Sigmoid colon (tissue), 6 donors: ENCODE measurements at regions not wholly inside any gene's neighbourhood (a gene's known extent, or its start where the extent isn't known, plus 50 kb on each side); places are given as distances from the start of the nearest gene placed in this dataset.

Experiments used
- DNase-seq: peaks from one replicate; pipeline ENCODE4 v3.0.0-alpha.2; 2019
- H3K27ac ChIP-seq, 4 donors: fragments of 200-600 bp; sonication (generic); one replicate each; pipeline ENCODE4 v1.5.1; 2016 to 2019; ENCODE audit warnings: mild to moderate bottlenecking in 1 of 4
- H3K27me3 ChIP-seq, 3 donors: fragments of 200-600 bp; sonication (generic); one replicate each; pipeline ENCODE4 v1.5.1; 2019; ENCODE audit warnings: mild to moderate bottlenecking in 1 of 3
- H3K36me3 ChIP-seq, 4 donors: fragments of 200-600 bp; sonication (generic); one replicate each; pipeline ENCODE4 v1.5.1; 2016 to 2019
- H3K4me1 ChIP-seq, 4 donors: fragments of 200-600 bp; sonication (generic); one replicate each; pipeline ENCODE4 v1.5.1; 2017 to 2019
- H3K4me3 ChIP-seq, 4 donors: fragments of 200-600 bp; sonication (generic); one replicate each; pipeline ENCODE4 v1.5.1; 2017 to 2019; ENCODE audit warnings: mild to moderate bottlenecking in 2 of 4, moderate library complexity in 1 of 4
- H3K9me3 ChIP-seq, 4 donors: fragments of 200-600 bp in 3 of 4; sonication (generic) in 3 of 4; one replicate each; pipeline versions ENCODE4 v1.5.1 to v1.6.1; 2013 to 2019
- CTCF ChIP-seq, 4 experiments: fragments of 450-650 bp in 3 of 4; fragments of 200-600 bp in 1 of 4; IDR thresholded peaks; one replicate each; pipeline ENCODE4 v1.5.1; 2016 to 2019; ENCODE audit warnings: antibody characterized with exemption in 4 of 4, mild to moderate bottlenecking in 3 of 4, moderate library complexity in 2 of 4
- EP300 ChIP-seq, 4 donors: sonication (generic); formaldehyde crosslinking; IDR thresholded peaks; one replicate each; pipeline ENCODE4 v1.6.1; 2017; ENCODE audit warnings: antibody characterized with exemption in 4 of 4
- POLR2A ChIP-seq, 2 donors: fragments of 450-650 bp; IDR thresholded peaks; one replicate each; pipeline ENCODE4 v1.6.1; 2016; ENCODE audit warnings: antibody characterized with exemption in 2 of 2, mild to moderate bottlenecking in 2 of 2, moderate library complexity in 2 of 2
- POLR2AphosphoS5 ChIP-seq, 4 donors: sonication (generic); formaldehyde crosslinking; IDR thresholded peaks; one replicate each; pipeline ENCODE4 v1.6.1; 2017; ENCODE audit warnings: antibody characterized with exemption in 4 of 4
- WGBS, 2 donors: extraction: QIAGEN DNeasy Blood & Tissue Kit; methylation state at CpG; one replicate each; pipeline ENCODE4 v1.1.7; 2013; 5-methylcytosine and 5-hydroxymethylcytosine counted together
- intact Hi-C: fragments of 100-400 bp; cut with DNase I; formaldehyde crosslinking; loops from one replicate; pipeline ENCODE4 v1.15.1; 2023
- donor health status: healthy with polysubstance abuse.
- donor health status: healthy.

- H3K9me3 ChIP-seq: no peaks in the 10 kb centered on the region
- 82 to 83% methylated on average over 2 of the region's 2 CpGs for WGBS, 2 donors
- no peak overlapping the region for H3K27ac ChIP-seq
- H3K4me1 ChIP-seq: peaks cover 0 to 15% (median under 1%) of the 10 kb centered on the region in 4 donors
- H3K36me3 ChIP-seq: no peaks in the 10 kb centered on the region
- H3K27me3 ChIP-seq: no peaks in the 10 kb centered on the region
- no peak for DNase-seq
- no peak overlapping the region for H3K4me3 ChIP-seq
- TF ChIP-seq CTCF (IDR thresholded peaks at IDR 0.05) (no peak), EP300 (IDR thresholded peaks at IDR 0.05) (no peak), POLR2AphosphoS5 (IDR thresholded peaks at IDR 0.05) (no peak), POLR2A (IDR thresholded peaks at IDR 0.05) (no peak)
- intact Hi-C loops: no loop called here
These were observed 99.1 kb upstream of the AGTR1 start for GRCh38 chr3:148598619-148599018.

- Histone ChIP-seq H3K4me3 (no peak overlapping the region), H3K27me3 (no peaks in the 10 kb centered on the region), H3K4me1 (peaks cover 0 to 23% (median 7%) of the 10 kb centered on the region in 4 donors), H3K36me3 (no peaks in the 10 kb centered on the region), H3K9me3 (no peaks in the 10 kb centered on the region), H3K27ac (no peak overlapping the region)
- 23 to 74% methylated on average over 5 of the region's 5 CpGs for WGBS, 2 donors
- TF ChIP-seq EP300 (IDR thresholded peaks at IDR 0.05) (no peak), CTCF (IDR thresholded peaks at IDR 0.05) (no peak), POLR2A (IDR thresholded peaks at IDR 0.05) (no peak), POLR2AphosphoS5 (IDR thresholded peaks at IDR 0.05) (no peak)
- intact Hi-C loops: no loop called here
- DNase-seq: no peak
These were observed 98.2 kb upstream of the AGTR1 start for GRCh38 chr3:148599481-148599880.

- Histone ChIP-seq H3K36me3 (no peaks in the 10 kb centered on the region), H3K9me3 (no peaks in the 10 kb centered on the region), H3K27me3 (no peaks in the 10 kb centered on the region), H3K4me3 (no peak overlapping the region), H3K27ac (peak overlapping the region in 1 of 4 donors; percentile 86), H3K4me1 (peaks cover 0 to 33% (median 14%) of the 10 kb centered on the region in 4 donors)
- WGBS, 2 donors: 18 to 66% methylated on average over 1 of the region's 1 CpG
- intact Hi-C loops: no loop called here
- DNase-seq: no peak
- no peak for TF ChIP-seq CTCF (IDR thresholded peaks at IDR 0.05)
- no peak for TF ChIP-seq EP300 (IDR thresholded peaks at IDR 0.05)
- TF ChIP-seq POLR2AphosphoS5 (IDR thresholded peaks at IDR 0.05): no peak
- TF ChIP-seq POLR2A (IDR thresholded peaks at IDR 0.05): no peak
These were observed 97.3 kb upstream of the AGTR1 start for GRCh38 chr3:148600440-148600839.

- no peaks in the 10 kb centered on the region for H3K9me3 ChIP-seq
- TF ChIP-seq POLR2AphosphoS5 (IDR thresholded peaks at IDR 0.05): no peak
- no peak for TF ChIP-seq POLR2A (IDR thresholded peaks at IDR 0.05)
- peak overlapping the region in 2 of 4 donors; percentile 54 to 86 for H3K27ac ChIP-seq
- no peaks in the 10 kb centered on the region for H3K27me3 ChIP-seq
- no peak for DNase-seq
- H3K36me3 ChIP-seq: no peaks in the 10 kb centered on the region
- intact Hi-C loops: no loop called here
- no peak overlapping the region for H3K4me3 ChIP-seq
- H3K4me1 ChIP-seq: peaks cover 0 to 40% (median 20%) of the 10 kb centered on the region in 4 donors
- 23 to 56% methylated on average over 4 of the region's 4 CpGs for WGBS, 2 donors
These were observed 96.6 kb upstream of the AGTR1 start for GRCh38 chr3:148600902-148601765.

- DNase-seq: no peak
- WGBS, 2 donors: 13 to 53% methylated on average over 3 of the region's 3 CpGs
These were observed 95.7 kb upstream of the AGTR1 start for GRCh38 chr3:148601766-148602685.

More at GRCh38 chr3:148601766-148602685, 95.7 kb upstream of the AGTR1 start:
- Histone ChIP-seq H3K27ac (peak overlapping the region; percentile 29 to 86 (median 46)), H3K4me3 (no peak overlapping the region), H3K4me1 (peaks cover 0 to 49% (median 29%) of the 10 kb centered on the region in 4 donors), H3K27me3 (no peaks in the 10 kb centered on the region), H3K9me3 (no peaks in the 10 kb centered on the region), H3K36me3 (no peaks in the 10 kb centered on the region)
- TF ChIP-seq CTCF (IDR thresholded peaks at IDR 0.05) (no peak), EP300 (IDR thresholded peaks at IDR 0.05) (no peak), POLR2A (IDR thresholded peaks at IDR 0.05) (no peak), POLR2AphosphoS5 (IDR thresholded peaks at IDR 0.05) (no peak)
- intact Hi-C loops: no loop called here
